Gastroesophageal sphincter (tissue), 4 donors: ENCODE measurements at regions not wholly inside any gene's neighbourhood (a gene's known extent, or its start where the extent isn't known, plus 50 kb on each side); places are given as distances from the start of the nearest gene placed in this dataset.

Experiments
- ATAC-seq: fragments of 150-250 bp; one replicate; pipeline ENCODE4 v1.9.1; 2016; ENCODE audit warnings: mild to moderate bottlenecking, moderate library complexity
- H3K27ac ChIP-seq, 4 donors: fragments of 200-600 bp; sonication (generic) in 3 of 4; 1 replicate in 3 of 4; 2 replicates in 1 of 4; pipeline ENCODE4 v1.5.1; 2016 to 2019
- H3K27me3 ChIP-seq: fragments of 200-600 bp; sonication (generic); one replicate; pipeline ENCODE4 v1.5.1; 2019
- H3K36me3 ChIP-seq, 2 donors: fragments of 200-600 bp; sonication (generic); one replicate each; pipeline ENCODE4 v1.5.1; 2019; ENCODE audit warnings: control low read depth in 1 of 2
- H3K4me1 ChIP-seq, 3 donors: fragments of 200-600 bp; sonication (generic); 1 replicate in 2 of 3; 2 replicates in 1 of 3; pipeline ENCODE4 v1.5.1; 2016 to 2019; ENCODE audit warnings: control low read depth in 2 of 3
- H3K4me3 ChIP-seq, 2 donors: fragments of 200-600 bp; sonication (generic); one replicate each; pipeline ENCODE4 v1.5.1; 2019; ENCODE audit warnings: mild to moderate bottlenecking in 1 of 2, moderate library complexity in 1 of 2
- H3K9me3 ChIP-seq, 3 donors: fragments of 200-600 bp; sonication (generic); one replicate each; pipeline ENCODE4 v1.5.1; 2017 to 2019; ENCODE audit warnings: control low read depth in 2 of 3
- CTCF ChIP-seq, 4 experiments: fragments of 200-600 bp in 2 of 4; fragments of 450-650 bp in 2 of 4; sonication (generic) in 1 of 4; IDR thresholded peaks; one replicate each; pipeline ENCODE4 v1.5.1; 2017 to 2019; ENCODE audit warnings: antibody characterized with exemption in 4 of 4, mild to moderate bottlenecking in 2 of 4, moderate library complexity in 2 of 4
- EP300 ChIP-seq: sonication (generic); formaldehyde crosslinking; IDR thresholded peaks from one replicate; pipeline ENCODE4 v1.6.1; 2017; ENCODE audit warnings: antibody characterized with exemption, mild to moderate bottlenecking
- POLR2A ChIP-seq, 2 donors: fragments of 450-650 bp; IDR thresholded peaks; one replicate each; pipeline ENCODE4 v1.6.1; 2017; ENCODE audit warnings: antibody characterized with exemption in 2 of 2, mild to moderate bottlenecking in 2 of 2, moderate library complexity in 1 of 2
- POLR2AphosphoS5 ChIP-seq: sonication (generic); formaldehyde crosslinking; IDR thresholded peaks from one replicate; pipeline ENCODE4 v1.6.1; 2017; ENCODE audit warnings: antibody characterized with exemption
- WGBS, 2 donors: methylation state at CpG; one replicate each; pipeline ENCODE4 v1.1.5; 2018; ENCODE audit warnings: low coverage in 1 of 2; 5-methylcytosine and 5-hydroxymethylcytosine counted together

DNA sequence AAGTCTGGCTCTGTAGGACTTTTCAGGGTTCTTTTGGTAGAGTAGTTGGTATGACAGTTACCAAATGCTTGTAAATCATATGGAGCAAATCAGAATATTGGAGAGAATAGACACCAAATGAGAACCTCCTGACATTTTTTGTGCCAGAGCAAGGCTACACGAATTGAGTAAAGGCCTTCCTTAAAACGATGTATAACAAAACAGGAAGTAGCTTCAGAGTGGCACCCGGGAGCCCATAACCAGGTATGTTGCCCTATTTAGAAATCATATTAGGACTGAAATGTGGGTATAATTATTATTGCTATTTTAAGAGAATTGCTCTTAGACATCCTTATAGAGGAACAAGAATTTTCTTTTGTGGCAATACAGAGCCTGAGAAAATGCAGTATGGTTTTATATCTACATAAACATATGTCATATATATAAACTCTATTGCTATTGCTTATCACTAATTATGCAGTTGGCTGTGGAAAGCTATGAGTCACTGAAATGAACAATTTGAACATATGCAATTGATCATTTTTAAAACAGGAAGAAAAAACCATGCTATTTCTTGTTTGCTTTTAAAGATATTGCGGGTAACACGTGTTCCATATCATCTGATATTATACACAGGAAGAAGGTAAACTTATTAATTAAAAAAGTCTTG, 197.4 kb upstream of the MTPN start:
- TF ChIP-seq EP300 (no peak), POLR2AphosphoS5 (no peak), POLR2A (IDR thresholded peaks at IDR 0.05) (no peak), CTCF (IDR thresholded peaks at IDR 0.05) (no peak)
- Histone ChIP-seq H3K4me1 (no peaks in the 10 kb centered on the region), H3K36me3 (no peaks in the 10 kb centered on the region), H3K27ac (no peak overlapping the region), H3K4me3 (no peak overlapping the region), H3K27me3 (no peaks in the 10 kb centered on the region), H3K9me3 (no peaks in the 10 kb centered on the region)
- no peak for ATAC-seq
- WGBS, 2 donors: 48 to 59% methylated on average over 5 of the region's 5 CpGs

DNA sequence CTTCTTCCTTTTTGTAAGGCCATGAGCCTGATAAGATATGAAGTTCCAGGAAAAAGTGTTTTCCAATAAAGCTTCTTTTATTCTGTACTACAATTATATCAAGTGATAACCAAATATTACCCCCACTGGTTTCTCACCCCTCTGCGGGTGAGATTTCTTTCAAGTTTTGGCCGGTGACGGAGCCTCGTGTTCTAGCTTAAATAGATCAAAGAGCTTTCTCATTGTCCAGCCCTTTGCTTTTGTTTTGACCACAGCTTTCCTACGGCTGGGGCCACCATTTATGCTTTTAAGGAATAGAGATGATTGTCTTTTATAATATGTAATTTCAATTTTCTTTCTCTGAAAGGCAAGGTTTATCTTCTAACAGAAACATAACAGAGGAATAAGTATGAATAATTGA, 196.7 kb upstream of the MTPN start:
- Histone ChIP-seq H3K9me3 (no peaks in the 10 kb centered on the region), H3K27ac (no peak overlapping the region), H3K27me3 (no peaks in the 10 kb centered on the region), H3K36me3 (no peaks in the 10 kb centered on the region), H3K4me1 (no peaks in the 10 kb centered on the region), H3K4me3 (no peak overlapping the region)
- TF ChIP-seq POLR2A (IDR thresholded peaks at IDR 0.05) (no peak), POLR2AphosphoS5 (no peak), EP300 (no peak), CTCF (IDR thresholded peaks at IDR 0.05) (no peak)
- ATAC-seq: no peak
- 73 to 74% methylated on average over 5 of the region's 5 CpGs for WGBS, 2 donors

GRCh38 chr7:136171233-136171632, 194.1 kb upstream of the MTPN start:
- no peaks in the 10 kb centered on the region for H3K36me3 ChIP-seq

DNA sequence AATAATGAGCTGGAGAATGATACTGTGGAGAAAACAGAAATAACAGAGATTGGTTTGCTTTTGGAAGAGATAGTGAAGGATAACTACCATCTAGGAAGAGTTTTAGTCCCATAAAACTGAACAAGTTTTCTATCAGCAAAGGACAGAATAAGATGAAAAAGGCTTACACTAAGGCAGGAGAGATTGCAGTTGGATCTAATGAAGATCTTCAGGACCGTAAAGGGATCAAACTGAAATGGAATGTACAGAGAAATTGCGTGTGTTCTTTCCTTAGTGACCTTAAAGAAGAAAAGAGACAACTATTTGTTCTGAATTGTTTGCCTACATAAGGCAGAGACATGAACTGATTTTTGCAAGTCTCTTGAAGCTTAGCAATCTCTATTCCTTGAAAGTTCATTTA, 191.7 kb upstream of the MTPN start:
- ATAC-seq: no peak
- Histone ChIP-seq H3K4me3 (no peak overlapping the region), H3K36me3 (no peaks in the 10 kb centered on the region), H3K27me3 (no peaks in the 10 kb centered on the region), H3K9me3 (no peaks in the 10 kb centered on the region), H3K4me1 (no peaks in the 10 kb centered on the region), H3K27ac (no peak overlapping the region)
- 59 to 61% methylated on average over 2 of the region's 2 CpGs for WGBS, 2 donors
- TF ChIP-seq POLR2AphosphoS5: no peak
- TF ChIP-seq POLR2A (IDR thresholded peaks at IDR 0.05): no peak
- TF ChIP-seq EP300: no peak
- TF ChIP-seq CTCF (IDR thresholded peaks at IDR 0.05): no peak

More at GRCh38 chr7:136171233-136171632, 194.1 kb upstream of the MTPN start:
- Histone ChIP-seq H3K9me3 (no peaks in the 10 kb centered on the region), H3K27ac (no peak overlapping the region), H3K4me3 (no peak overlapping the region), H3K4me1 (no peaks in the 10 kb centered on the region), H3K27me3 (no peaks in the 10 kb centered on the region)
- no peak for TF ChIP-seq POLR2A (IDR thresholded peaks at IDR 0.05)
- TF ChIP-seq EP300: no peak
- no peak for TF ChIP-seq POLR2AphosphoS5
- TF ChIP-seq CTCF (IDR thresholded peaks at IDR 0.05): no peak
- ATAC-seq: no peak

GRCh38 chr7:136167991-136168390, 190.8 kb upstream of the MTPN start:
- ATAC-seq: no peak
- Histone ChIP-seq H3K4me1 (no peaks in the 10 kb centered on the region), H3K9me3 (no peaks in the 10 kb centered on the region), H3K27ac (no peak overlapping the region), H3K27me3 (no peaks in the 10 kb centered on the region), H3K36me3 (no peaks in the 10 kb centered on the region), H3K4me3 (no peak overlapping the region)
- WGBS, 2 donors: 18 to 33% methylated on average over 3 to 4 of the region's 4 CpGs
- TF ChIP-seq EP300: no peak
- no peak for TF ChIP-seq CTCF (IDR thresholded peaks at IDR 0.05)
- TF ChIP-seq POLR2AphosphoS5: no peak
- TF ChIP-seq POLR2A (IDR thresholded peaks at IDR 0.05): no peak
